GM19397 (cell line): ENCODE measurements at regions not wholly inside any gene's neighbourhood (a gene's known extent, or its start where the extent isn't known, plus 50 kb on each side); places are given as distances from the start of the nearest gene placed in this dataset.
A peak's percentile ranks its signal among the peaks of the same experiment; 100 is the strongest.
"Not testable (repeated sequence)": the region's sequence is repeated elsewhere in the genome, so short reads cannot be mapped to it uniquely, and the experiment has no call there.

Experiments
- ATAC-seq: cut with Tn5 transposase; IDR thresholded peaks from one replicate; pipeline ENCODE4 v1.9.1; 2021; ENCODE audit warnings: mild to moderate bottlenecking, moderate library complexity; ENCODE audit not compliant: unreplicated experiment

DNA sequence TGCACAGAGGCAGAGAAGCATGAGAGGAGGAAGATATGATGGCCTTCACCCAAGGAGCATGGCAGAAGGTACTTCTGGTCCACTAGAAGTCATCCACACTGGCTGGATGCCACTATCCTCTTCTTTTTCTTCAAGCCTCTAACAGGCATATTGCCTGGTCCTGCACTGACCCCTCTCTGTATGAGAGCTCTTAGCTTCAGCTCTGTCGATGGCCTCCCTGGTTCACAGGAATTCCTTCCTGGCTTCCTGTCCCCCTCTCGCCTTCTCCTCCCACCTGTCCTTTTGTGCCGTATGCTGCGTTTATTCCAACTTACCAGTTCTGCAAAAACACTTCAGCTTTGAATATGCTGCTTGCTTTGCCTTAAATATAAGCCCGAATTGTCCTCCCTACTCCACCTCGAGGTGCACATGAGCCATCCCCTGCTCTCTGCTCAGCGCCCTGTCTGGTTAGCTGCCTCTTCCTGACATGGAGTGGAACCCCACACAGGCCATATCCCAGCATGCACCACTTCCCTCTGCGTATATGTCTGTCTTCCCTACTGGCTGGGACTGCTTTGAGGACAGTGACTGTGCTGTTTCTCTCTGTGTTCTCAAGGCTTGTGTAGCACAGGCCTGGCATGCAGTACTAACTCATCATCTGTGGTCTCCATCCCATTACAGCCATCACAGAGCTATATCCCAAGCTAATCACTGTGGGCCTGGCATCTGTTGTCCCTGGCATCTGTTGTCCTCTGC is 474.9 kb downstream of the EIPR1 start:
- no peak for ATAC-seq

DNA sequence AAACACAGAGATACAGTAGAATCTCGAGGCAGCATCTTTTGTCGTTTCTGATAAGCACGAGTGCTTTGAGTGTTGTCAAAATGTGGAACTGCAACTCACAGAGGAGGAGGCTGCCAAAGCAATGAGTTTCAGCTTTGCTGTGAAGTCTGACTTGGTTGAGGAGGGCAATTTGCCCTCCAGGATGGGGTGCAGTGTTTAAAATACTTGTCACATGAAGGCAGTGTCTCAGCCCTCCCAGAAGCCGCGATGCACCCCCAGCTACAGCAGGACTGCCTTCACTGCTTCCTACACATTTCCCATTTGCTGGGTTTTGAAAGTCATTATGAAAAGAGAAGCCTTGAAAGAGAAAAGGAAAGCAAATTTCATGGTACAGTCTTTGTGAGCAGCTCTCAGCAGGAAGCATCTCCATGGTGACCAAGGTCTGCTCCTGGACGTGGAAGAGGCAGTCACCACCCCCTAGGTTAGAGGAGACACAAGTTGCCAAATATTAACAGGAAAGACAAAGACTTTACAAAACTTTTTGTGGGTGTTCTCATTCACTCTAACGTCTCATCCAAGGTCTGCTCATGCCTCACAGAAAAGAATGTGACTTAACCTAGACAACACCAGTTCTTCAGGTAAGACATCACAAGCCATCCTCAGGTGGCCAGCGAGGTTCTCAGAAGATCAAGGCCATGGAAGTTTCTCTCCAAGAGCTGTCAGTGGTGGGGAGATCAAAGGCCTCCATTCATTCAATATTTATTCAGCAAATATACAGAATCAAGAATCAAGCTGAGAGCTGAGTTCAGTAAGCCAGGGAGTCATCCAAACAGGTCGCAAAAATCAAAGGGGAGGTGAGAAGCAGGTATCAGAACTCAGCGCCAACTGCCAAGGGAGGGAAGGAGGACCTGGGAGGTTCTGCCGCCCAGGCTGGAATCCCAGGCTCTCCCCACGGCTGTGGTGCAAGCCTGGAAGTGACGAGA is 476.0 kb downstream of the EIPR1 start:
- peak; percentile 82 for ATAC-seq

DNA sequence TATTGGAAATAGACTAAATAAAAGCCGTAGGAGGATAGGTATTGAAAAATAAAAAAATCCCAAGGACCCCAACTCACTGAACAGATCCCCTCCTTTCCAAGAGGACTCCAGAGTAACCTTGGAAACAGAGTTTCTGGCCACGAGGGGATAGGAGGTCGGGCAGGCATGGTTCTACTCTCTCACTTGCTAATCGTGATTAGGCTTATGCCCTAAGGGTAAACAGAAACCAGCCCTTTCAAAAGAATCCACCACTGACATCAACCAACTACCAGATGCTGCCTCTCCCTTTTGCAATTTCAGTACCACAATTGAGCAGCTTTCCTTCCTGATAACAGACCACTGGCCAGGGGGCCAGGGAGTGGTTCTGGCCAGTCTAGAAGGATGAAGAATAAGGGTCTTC is 477.8 kb downstream of the EIPR1 start:
- ATAC-seq, result no peak

DNA sequence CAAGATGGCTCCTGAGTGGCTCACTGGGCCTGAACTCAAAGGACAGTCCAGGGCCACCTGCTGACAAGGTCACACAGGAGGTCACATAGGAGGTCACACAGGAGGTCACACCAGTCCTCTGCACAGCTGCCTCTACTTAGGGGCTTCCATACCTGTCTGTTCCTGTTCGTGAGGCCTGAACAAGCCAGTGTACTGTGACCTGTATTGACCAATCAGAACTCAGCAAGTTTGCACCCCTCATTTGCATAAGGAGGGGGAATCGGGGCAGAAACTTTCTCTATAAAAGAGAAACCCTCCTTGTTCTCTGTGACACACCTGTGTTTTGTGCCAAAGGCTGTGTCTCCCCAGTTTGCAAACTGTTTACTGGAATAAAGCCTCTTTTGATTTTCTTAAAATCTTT is 478.9 kb downstream of the EIPR1 start:
- ATAC-seq, result no peak

DNA sequence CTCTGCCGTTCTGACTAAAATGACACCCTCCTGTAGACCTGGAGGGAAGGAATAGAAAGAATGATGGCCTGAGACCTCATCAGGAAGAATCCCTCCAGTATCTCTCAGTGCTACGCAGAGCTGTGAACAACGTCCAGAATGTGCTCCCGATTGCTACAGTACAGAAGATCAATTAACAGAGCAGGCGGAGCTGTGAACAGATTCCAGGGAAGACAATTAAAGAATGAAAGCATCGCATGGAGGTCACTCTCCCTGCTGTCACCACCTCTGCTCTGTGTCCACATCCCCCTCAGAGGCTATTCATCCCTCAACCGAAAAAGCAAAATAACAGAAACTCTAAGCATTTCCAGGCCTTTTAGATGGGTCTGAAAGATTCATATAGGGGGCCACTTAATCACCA is 481.0 kb downstream of the EIPR1 start:
- no peak for ATAC-seq

DNA sequence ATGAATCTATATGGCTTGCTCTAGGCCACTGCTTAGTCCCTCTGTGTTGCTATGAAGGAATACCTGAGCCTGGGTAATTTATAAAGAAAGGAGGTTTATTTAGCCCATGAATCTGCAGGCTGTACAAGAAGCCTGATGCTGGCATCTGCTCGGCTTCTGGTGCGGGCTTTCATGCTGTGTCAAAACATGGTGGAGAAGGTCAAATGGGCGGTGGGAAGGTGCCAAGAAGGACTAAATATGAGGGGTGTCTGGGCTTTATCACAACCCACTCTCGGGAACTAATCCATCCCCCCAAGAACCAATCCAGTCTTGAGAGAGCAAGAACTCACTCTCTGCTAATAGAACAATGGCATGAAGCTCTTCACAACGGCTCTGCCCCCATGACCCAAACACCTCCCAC is 481.6 kb downstream of the EIPR1 start:
- no peak for ATAC-seq

DNA sequence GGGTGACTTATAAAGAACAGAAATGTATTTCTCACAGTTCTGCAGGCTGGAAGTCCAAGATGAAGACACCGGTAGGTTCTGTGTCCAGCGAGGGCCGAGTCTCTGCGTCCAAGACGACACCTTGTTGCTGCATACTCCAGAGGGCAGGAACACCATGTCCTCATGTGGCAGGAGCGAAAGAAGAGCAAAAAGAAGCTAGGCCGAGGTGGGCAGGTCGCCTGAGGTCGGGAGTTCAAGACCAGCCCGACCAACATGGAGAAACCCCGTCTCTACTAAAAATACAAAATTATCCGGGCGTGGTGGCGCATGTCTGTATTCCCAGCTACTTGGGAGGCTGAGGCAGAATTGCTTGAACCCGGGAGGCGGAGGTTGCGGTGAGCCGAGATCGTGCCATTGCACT is 483.6 kb downstream of the EIPR1 start:
- ATAC-seq, result not testable (repeated sequence)

DNA sequence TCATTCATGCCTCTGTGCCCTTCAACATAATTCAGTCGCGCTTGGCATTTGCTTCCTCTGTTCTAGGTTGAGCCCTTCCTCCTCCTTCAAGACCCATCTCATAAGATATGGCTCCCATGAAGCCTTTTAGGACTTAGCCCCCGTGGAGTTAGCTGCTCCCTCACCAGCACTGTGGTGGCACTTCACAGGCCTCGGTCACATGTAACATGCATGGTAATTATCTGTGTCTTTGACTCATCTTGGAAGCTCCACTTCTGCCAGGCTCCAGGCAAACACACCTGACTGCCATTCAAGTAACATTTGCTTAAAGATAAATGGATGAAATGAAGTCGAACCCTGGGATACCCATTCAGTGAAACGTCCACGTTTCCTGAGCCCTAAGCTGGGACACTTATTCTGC is 484.7 kb downstream of the EIPR1 start:
- no peak for ATAC-seq

DNA sequence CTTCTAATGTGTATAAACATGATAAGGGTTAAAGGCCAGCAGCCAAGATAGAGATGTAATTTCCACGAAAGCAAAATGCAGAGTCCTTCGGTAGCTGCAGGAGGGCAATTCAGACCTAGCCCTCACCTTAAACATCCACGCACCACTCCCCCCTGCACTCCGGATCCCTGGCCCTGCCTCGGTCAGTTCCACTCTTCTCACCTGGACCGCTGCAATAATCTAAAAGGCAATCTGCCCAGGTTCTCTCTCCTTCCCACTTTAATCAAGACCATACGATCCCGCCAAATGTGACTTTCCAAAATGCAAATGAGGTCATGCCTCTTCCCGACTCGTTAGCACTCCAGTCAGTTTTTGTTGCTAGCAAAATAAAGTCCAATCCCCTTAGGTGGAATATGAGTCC is 485.2 kb downstream of the EIPR1 start:
- ATAC-seq, result no peak

DNA sequence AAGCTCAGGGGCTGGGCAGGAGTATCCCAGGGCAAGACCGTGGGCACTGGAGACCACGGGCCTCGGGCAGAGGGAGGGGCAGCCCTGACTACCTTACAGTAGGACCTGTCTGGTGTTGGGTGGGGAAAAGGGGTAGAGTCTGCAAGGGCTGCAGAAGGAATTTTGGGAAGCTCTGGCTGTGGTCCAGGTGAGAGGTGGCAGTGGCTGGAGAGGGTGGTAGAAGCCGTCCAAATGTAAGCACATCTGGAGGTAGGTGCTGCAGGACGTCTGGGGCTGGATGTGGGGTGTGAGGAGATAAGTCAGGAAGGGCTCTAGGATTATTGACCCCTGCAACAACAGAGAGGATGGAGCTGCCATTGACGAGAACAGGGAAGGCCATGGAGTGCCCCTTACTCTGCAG is 486.7 kb downstream of the EIPR1 start:
- ATAC-seq, result no peak

DNA sequence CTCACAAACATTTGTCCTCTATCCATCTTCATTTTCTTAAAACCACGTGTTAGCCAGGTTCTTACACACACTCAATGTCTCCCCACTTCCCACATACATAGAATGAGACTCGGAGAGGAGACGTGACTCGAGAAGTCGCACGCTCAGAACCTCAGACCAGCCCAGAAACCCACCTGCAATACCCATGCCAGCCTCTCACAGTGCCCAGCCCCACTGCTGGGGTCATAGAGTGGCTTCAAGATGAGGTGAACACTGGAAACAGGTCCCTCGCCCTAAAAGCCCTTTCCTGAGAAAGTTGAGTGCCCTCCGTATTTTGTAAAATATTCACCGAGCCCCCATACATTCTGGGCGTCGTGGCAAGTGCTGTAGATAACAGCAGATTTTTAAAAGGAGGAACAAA is 487.4 kb downstream of the EIPR1 start:
- ATAC-seq, result no peak

DNA sequence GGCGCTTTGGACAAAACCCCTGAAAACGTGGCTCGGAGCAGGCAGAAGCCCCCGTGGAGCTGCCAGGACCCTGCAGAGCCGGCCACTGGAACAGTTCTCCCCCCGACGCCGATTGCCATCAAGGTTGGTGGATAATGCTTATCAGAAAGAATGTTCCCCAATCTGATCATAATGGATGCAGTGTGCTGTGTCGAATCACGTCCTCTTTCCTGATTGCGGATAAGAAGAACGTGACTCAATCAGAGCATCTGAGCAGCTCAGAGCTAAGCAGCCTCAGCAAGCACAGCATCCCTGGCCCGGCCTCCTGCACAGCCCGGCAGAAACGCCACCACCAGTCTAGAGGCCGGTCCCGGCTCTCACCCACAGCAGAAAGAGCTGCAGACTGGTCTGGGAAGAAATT is 488.0 kb downstream of the EIPR1 start:
- ATAC-seq, result no peak

DNA sequence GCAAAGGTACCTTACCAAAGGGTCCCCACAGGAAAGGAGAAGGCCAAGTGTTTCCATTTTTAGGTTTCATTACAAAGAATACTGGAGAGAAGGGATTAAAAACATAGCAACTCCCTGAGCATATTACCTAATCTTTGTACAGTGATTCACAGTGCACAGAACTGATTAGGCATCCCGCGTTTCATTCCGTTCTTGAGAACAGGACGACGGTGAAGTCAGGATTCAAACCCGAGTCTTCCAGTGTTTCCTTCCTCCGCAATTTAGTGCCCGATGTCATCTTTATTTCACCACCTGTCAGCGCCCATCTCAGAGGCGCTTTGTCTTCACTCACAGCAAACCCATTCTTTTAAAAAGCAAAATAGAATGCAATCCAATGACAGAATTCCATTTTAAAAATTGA is 488.5 kb downstream of the EIPR1 start:
- ATAC-seq, result no peak

DNA sequence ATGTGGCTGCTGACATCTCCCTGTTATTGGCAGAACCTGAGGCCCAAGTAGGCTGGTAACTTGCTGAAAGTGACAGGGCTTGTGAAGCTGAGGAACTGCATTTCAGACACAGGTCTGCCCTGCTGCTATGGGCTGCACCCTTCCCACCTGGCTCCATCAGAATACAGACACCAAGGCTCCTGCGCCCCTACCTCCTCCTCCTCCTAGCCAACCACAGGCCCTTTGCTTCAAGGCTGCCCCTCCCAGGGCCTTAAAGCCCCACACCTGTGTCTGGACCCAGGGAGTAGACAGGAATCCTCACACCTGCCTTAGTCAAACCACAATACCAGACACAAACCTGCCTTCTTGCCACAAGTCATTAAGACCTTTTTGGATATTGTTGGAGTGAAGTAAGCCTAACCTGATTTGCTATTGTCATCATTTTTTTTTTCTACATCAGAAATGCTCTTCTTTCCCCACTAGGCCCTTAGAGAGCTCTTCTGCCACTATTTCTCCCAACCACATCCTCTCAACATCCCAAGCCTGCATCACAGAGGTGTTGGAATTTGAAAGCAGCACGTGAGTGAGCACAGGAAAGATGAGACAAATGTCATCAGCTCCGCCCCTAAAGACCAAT is 489.7 kb downstream of the EIPR1 start:
- ATAC-seq, result no peak

DNA sequence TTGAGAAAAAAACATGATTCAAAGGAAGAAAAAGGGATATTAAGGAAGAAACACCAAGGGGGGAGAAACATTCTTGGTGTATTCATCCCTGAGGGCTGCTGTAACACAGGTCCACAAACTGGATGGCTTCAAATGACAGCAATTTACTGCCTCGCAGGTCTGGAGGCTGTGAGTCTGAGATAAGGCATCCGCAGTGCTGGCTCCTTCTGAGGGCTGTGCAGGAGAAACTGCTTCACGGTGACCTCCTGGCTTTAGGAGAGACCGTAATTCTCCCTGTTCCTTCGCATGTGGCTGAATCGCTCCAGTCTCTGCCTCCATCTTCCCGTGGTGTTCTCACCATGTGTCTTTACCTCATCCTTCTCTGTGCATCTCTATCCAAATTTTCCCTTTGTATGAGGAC is 490.7 kb downstream of the EIPR1 start:
- ATAC-seq, result no peak

DNA sequence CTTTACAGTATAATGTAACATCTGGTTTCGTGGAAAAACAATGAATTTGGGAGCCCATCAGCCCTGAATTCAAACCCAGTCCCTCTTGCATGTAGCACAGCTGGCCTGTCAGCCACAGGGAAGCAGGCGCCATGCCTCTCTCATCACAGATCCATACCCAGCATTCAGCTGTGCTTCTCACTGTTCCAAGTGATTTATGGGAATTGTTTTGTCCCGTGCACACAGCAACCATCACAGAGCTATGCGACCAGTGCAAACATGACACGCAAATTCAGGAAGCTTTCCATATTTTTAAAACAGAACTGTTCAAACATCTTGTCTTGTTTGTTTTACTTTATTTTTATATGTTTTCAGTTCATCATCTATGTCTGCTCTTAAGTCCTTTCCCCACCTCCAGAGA is 496.1 kb downstream of the EIPR1 start:
- no peak for ATAC-seq

DNA sequence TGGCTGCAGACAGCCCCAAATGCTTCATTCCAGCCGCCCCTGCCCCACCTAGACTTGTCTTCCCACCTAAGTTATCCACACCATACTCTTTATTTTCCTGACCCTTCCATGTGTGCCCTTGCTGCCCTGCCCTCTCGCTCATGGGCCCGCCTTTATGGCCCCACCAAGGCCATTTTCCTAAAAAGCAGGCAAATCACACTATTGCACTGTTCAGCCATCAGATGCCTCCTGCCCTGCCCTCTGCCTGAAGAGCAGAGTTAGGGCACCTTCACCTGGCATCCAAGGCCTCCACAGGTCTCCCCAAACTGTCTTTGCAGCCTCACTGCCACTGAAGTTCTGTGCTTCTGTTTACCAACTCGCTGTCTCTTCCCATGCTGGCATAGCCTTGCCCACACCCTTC is 496.7 kb downstream of the EIPR1 start:
- ATAC-seq, result no peak

DNA sequence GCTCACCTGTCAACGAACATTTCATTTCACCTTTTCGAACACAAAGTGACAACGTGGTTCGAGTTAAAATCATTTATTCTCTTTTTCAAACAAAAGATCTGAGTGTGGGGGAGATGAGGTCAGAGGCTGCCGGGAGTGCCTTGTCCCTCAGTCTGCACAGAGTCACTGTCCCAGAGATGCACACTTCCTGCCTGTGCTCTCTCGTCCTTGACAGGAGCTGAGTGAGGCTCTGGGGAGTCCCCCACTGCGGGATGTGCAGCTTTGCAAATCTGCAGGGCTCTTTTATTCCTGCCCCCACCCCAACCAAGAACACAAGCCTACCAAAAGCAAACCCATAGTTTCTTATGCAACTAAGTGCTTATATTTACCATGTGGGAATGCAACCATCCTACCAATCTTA is 497.8 kb downstream of the EIPR1 start:
- peak; percentile 99 for ATAC-seq

DNA sequence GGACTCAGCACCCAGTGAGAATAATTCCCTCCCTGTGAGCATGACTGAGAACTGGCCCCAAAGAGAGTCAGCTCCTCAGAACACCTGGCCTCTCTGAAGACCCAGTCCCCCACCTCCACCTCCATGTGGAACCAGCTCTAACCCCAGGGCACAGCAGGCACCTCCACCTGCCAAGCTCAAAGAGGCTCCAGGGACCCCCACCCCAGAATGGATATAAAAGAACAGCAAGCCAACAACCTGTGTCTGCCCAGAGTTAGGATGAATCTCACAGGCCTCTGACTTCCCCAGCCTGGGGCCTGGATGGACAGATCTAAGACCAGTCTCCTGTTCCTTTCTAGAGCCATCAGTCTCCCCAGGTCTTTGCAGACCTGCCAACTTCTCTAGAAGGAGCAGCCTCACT is 498.5 kb downstream of the EIPR1 start:
- ATAC-seq, result no peak

DNA sequence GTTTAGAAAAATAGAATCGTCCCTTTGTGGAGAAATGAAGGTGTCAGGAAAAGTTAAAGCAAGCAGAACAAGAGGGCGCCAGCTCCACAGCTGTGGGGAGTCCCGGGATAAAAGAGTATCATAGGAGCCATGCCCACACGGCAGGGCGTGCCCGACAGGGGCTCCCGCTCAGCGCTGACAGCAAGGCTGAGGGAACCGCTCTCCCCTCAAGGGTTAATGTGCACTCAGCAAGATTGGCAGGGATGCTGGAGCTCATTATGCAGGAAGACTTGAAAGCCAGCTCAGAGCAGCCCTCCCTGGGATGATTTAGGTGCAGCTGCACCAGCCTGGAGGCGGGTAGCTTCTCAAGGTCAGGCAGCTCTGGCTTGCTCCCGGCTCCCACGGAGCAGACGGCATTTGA is 500.2 kb downstream of the EIPR1 start:
- ATAC-seq, result no peak

DNA sequence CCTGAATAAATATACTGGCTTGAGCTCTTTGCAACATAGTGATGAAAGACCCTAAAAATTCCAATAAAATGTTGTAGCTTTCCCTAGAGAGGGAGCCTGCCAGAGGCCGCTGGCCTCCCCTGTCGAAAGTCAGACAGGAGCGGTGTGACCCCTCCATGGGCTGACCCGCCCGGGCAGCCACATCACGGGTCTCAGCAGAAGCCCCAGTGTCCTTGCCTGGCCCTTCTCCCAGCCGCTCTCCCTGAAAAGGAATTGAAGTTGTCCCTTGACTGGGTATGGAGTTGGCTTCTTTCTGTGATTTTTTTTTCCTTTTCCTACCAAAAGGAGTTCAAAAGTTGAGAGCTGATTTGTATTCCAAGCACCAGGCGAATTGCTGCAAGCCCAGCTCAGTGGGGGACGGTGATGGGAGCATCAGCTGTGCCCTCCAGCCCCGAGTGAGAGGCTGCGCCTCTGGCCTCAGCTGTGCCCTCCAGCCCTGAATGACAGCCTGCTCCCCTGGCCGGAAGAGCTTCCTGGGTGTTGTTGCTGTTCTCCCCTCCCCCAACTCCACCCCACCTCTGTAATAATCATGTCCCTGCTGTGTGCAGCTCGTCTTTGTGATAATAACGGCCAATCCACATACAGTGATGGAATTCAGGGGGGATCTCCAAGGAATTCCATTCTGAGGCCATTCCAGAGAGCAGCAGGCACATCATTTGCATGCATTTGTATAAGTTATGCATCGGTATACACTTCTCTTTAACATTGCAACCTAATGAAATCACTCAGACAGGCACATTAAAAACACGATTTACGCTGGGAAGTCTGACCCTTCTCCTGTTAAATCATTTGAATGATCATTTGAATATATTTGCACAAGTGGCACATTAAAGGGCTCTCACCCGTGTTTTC is 501.0 kb downstream of the EIPR1 start:
- ATAC-seq, result no peak
